ENCODE measurements at regions not wholly inside any gene's neighbourhood (a gene's known extent, or its start where the extent isn't known, plus 50 kb on each side); places are given as distances from the start of the nearest gene placed in this dataset.

DNA sequence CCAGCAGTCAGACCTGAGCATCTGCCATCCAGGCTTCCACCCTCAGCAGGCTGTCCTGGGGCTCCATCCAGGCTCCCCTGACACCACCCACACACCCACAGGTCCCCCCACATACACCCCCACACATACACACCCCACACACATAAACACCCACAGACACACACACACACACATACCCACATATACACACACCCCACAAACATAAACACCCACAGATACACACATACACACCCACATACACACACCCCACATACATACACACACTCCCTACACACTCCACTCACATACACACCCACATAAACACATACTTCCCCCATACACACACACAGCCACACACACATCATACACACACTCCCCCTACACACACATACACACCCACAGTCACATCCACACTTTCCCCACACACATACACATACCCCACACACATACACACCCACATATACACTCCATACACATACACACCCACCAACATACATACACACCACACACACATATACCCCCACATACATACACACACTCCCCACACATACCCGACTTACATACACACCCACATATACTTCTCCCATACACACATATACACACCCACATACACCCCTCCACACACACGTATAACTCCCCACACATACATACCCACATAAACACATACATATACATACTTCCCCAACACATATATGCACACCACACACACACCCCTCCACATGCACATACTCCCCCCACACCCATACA, 183.3 kb upstream of the ETAA1 start:
- no peak overlapping the region for H3K27ac ChIP-seq (ENCODE audit: low read depth, low read length)
- no peak overlapping the region for H4K8ac ChIP-seq (ENCODE audit: low read depth, low read length)
- H2BK12ac ChIP-seq (ENCODE audit: low read length) = no peak overlapping the region
- H3K9me3 ChIP-seq (ENCODE audit: insufficient read depth, low read depth, low read length) = no peaks in the 10 kb centered on the region
- no peak overlapping the region for H2AK5ac ChIP-seq (ENCODE audit: low read length)
- DNase-seq = no peak
- no peak overlapping the region for H3K18ac ChIP-seq (ENCODE audit: low read length)
- no peak overlapping the region for H3K4me2 ChIP-seq (ENCODE audit: low read length)
- H3K79me1 ChIP-seq (ENCODE audit: low read length) = no peaks in the 10 kb centered on the region
- H3K23ac ChIP-seq (ENCODE audit: low read length) = no peak overlapping the region
- 100% methylated on average over 2 of the region's 2 CpGs for WGBS (ENCODE audit: extremely low coverage, insufficient coverage, insufficient read length)
- no peak overlapping the region for H2AFZ ChIP-seq (ENCODE audit: insufficient read depth, low read length, poor library complexity)
- no peak overlapping the region for H3K14ac ChIP-seq (ENCODE audit: low read length)
- no peaks in the 10 kb centered on the region for H3K27me3 ChIP-seq (ENCODE audit: insufficient read depth, low read length)
- no peak overlapping the region for H2BK5ac ChIP-seq (ENCODE audit: low read depth, low read length, poor library complexity)
- no peak overlapping the region for H3K4me3 ChIP-seq (ENCODE audit: low read depth, low read length)
- no peak overlapping the region for H4K91ac ChIP-seq (ENCODE audit: low read depth, low read length)
- H3K9ac ChIP-seq (ENCODE audit: low read length) = no peak overlapping the region
- no peaks in the 10 kb centered on the region for H3K79me2 ChIP-seq (ENCODE audit: control insufficient read depth, insufficient read depth, low read length, poor library complexity)
- no peaks in the 10 kb centered on the region for H3K4me1 ChIP-seq (ENCODE audit: control insufficient read depth in 1 of 2, insufficient read depth in 2 of 2, low read length in 2 of 2)
- H4K12ac ChIP-seq (ENCODE audit: low read depth, low read length) = no peak overlapping the region
- H3K36me3 ChIP-seq (ENCODE audit: control insufficient read depth in 1 of 2, insufficient read depth in 2 of 2, low read length in 2 of 2) = no peaks in the 10 kb centered on the region
- H2BK120ac ChIP-seq (ENCODE audit: insufficient read depth, low read length, poor library complexity) = no peak overlapping the region
- H3K4ac ChIP-seq (ENCODE audit: low read depth, low read length) = no peak overlapping the region

GRCh38 chr2:67214585-67215185, 182.4 kb upstream of the ETAA1 start:
- Histone ChIP-seq H3K27me3 (ENCODE audit: insufficient read depth, low read length) (no peaks in the 10 kb centered on the region), H2BK5ac (ENCODE audit: low read depth, low read length, poor library complexity) (no peak overlapping the region)
- 100% methylated on average over 4 of the region's 5 CpGs for WGBS (ENCODE audit: extremely low coverage, insufficient coverage, insufficient read length)

DNA sequence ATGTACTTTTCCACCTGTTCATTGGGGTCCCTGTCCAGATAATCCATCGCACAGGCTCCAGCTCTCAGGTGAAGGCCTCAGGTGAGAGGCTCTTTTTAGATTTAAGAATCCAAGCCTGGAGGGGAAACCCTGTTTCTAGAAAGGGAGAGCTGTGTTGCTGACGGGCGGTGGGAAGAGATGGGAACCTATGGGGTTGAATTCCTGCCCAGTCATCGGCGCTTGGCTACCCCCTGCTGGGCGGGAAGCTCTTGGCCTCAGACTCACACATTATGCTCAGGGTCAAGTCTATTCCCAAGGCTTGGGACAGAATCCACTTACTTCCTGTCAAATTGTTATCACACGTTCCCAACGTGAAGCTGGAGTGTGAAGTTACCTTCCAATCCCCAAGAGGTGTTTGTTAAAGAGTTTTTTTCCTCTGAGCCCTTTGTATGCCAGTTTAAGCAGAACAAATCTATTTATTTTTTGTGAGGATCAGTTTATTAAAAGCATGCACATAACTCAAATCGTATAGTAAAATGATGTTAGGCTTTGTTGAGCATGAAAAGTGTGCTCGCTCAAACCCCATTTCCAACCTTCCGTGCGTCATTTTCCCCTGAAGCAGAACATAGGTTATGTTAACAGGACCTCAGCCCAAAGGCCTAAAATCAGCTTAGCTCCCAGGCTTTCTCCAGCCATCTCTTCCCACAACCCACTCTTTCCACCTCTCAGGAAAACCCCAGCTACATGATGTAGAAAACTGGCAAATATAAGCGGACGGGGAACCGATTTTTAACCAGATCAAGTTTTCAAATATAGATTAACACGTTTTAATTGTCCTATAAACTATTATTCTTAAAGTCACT, 181.7 kb upstream of the ETAA1 start:
- peak; percentile 54 to 66 for DNase-seq
- no peaks in the 10 kb centered on the region for H3K27me3 ChIP-seq (ENCODE audit: insufficient read depth, low read length)
- H4K8ac ChIP-seq (ENCODE audit: low read depth, low read length) = no peak overlapping the region
- no peak overlapping the region for H2AFZ ChIP-seq (ENCODE audit: insufficient read depth, low read length, poor library complexity)
- no CpG with 5 or more reads among the region's 16 CpGs for WGBS (ENCODE audit: extremely low coverage, insufficient coverage, insufficient read length)
- no peak overlapping the region for H4K91ac ChIP-seq (ENCODE audit: low read depth, low read length)
- no peak overlapping the region for H2BK120ac ChIP-seq (ENCODE audit: insufficient read depth, low read length, poor library complexity)
- H3K18ac ChIP-seq (ENCODE audit: low read length) = no peak overlapping the region
- H4K12ac ChIP-seq (ENCODE audit: low read depth, low read length) = no peak overlapping the region
- H3K9ac ChIP-seq (ENCODE audit: low read length) = no peak overlapping the region
- no peaks in the 10 kb centered on the region for H3K79me2 ChIP-seq (ENCODE audit: control insufficient read depth, insufficient read depth, low read length, poor library complexity)
- H2AK5ac ChIP-seq (ENCODE audit: low read length) = no peak overlapping the region
- no peak overlapping the region for H3K4me2 ChIP-seq (ENCODE audit: low read length)
- H3K27ac ChIP-seq (ENCODE audit: low read depth, low read length) = no peak overlapping the region
- no peaks in the 10 kb centered on the region for H3K79me1 ChIP-seq (ENCODE audit: low read length)
- H2BK12ac ChIP-seq (ENCODE audit: low read length) = no peak overlapping the region
- H3K9me3 ChIP-seq (ENCODE audit: insufficient read depth, low read depth, low read length) = no peaks in the 10 kb centered on the region
- H3K4me1 ChIP-seq (ENCODE audit: control insufficient read depth in 1 of 2, insufficient read depth in 2 of 2, low read length in 2 of 2) = no peaks in the 10 kb centered on the region
- no peak overlapping the region for H3K4me3 ChIP-seq (ENCODE audit: low read depth, low read length)
- no peak overlapping the region for H3K14ac ChIP-seq (ENCODE audit: low read length)
- H3K4ac ChIP-seq (ENCODE audit: low read depth, low read length) = no peak overlapping the region
- no peak overlapping the region for H3K23ac ChIP-seq (ENCODE audit: low read length)
- H2BK5ac ChIP-seq (ENCODE audit: low read depth, low read length, poor library complexity) = no peak overlapping the region
- H3K36me3 ChIP-seq (ENCODE audit: control insufficient read depth in 1 of 2, insufficient read depth in 2 of 2, low read length in 2 of 2) = no peaks in the 10 kb centered on the region

More at GRCh38 chr2:67214585-67215185, 182.4 kb upstream of the ETAA1 start:
- no peak overlapping the region for H2AFZ ChIP-seq (ENCODE audit: insufficient read depth, low read length, poor library complexity)
- no peak overlapping the region for H3K4ac ChIP-seq (ENCODE audit: low read depth, low read length)
- H4K8ac ChIP-seq (ENCODE audit: low read depth, low read length) = no peak overlapping the region
- H2BK120ac ChIP-seq (ENCODE audit: insufficient read depth, low read length, poor library complexity) = no peak overlapping the region
- H3K36me3 ChIP-seq (ENCODE audit: control insufficient read depth in 1 of 2, insufficient read depth in 2 of 2, low read length in 2 of 2) = no peaks in the 10 kb centered on the region
- H2BK12ac ChIP-seq (ENCODE audit: low read length) = no peak overlapping the region
- no peaks in the 10 kb centered on the region for H3K79me2 ChIP-seq (ENCODE audit: control insufficient read depth, insufficient read depth, low read length, poor library complexity)
- H3K4me2 ChIP-seq (ENCODE audit: low read length) = no peak overlapping the region
- H3K79me1 ChIP-seq (ENCODE audit: low read length) = no peaks in the 10 kb centered on the region
- H2AK5ac ChIP-seq (ENCODE audit: low read length) = no peak overlapping the region
- no peak overlapping the region for H4K91ac ChIP-seq (ENCODE audit: low read depth, low read length)
- H4K12ac ChIP-seq (ENCODE audit: low read depth, low read length) = no peak overlapping the region
- H3K9me3 ChIP-seq (ENCODE audit: insufficient read depth, low read depth, low read length) = no peaks in the 10 kb centered on the region
- no peak overlapping the region for H3K27ac ChIP-seq (ENCODE audit: low read depth, low read length)
- no peak for DNase-seq
- H3K14ac ChIP-seq (ENCODE audit: low read length) = no peak overlapping the region
- peak overlapping the region; percentile 44 for H3K4me3 ChIP-seq (ENCODE audit: low read depth, low read length)
- H3K23ac ChIP-seq (ENCODE audit: low read length) = no peak overlapping the region
- no peaks in the 10 kb centered on the region for H3K4me1 ChIP-seq (ENCODE audit: control insufficient read depth in 1 of 2, insufficient read depth in 2 of 2, low read length in 2 of 2)
- no peak overlapping the region for H3K9ac ChIP-seq (ENCODE audit: low read length)
- no peak overlapping the region for H3K18ac ChIP-seq (ENCODE audit: low read length)

GRCh38 chr2:67216103-67216502, 181.0 kb upstream of the ETAA1 start:
- H2BK5ac ChIP-seq (ENCODE audit: low read depth, low read length, poor library complexity) = no peak overlapping the region
- H3K4me1 ChIP-seq (ENCODE audit: control insufficient read depth in 1 of 2, insufficient read depth in 2 of 2, low read length in 2 of 2) = no peaks in the 10 kb centered on the region
- H3K4ac ChIP-seq (ENCODE audit: low read depth, low read length) = no peak overlapping the region
- H3K9me3 ChIP-seq (ENCODE audit: insufficient read depth, low read depth, low read length) = no peaks in the 10 kb centered on the region
- no peak overlapping the region for H3K14ac ChIP-seq (ENCODE audit: low read length)
- H3K79me2 ChIP-seq (ENCODE audit: control insufficient read depth, insufficient read depth, low read length, poor library complexity) = no peaks in the 10 kb centered on the region
- H3K4me2 ChIP-seq (ENCODE audit: low read length) = no peak overlapping the region
- no peak overlapping the region for H2AFZ ChIP-seq (ENCODE audit: insufficient read depth, low read length, poor library complexity)
- no peaks in the 10 kb centered on the region for H3K79me1 ChIP-seq (ENCODE audit: low read length)
- no peak overlapping the region for H3K23ac ChIP-seq (ENCODE audit: low read length)
- no CpG with 5 or more reads among the region's 4 CpGs for WGBS (ENCODE audit: extremely low coverage, insufficient coverage, insufficient read length)
- H3K36me3 ChIP-seq (ENCODE audit: control insufficient read depth in 1 of 2, insufficient read depth in 2 of 2, low read length in 2 of 2) = no peaks in the 10 kb centered on the region
- no peak overlapping the region for H2BK12ac ChIP-seq (ENCODE audit: low read length)
- H4K12ac ChIP-seq (ENCODE audit: low read depth, low read length) = no peak overlapping the region
- no peaks in the 10 kb centered on the region for H3K27me3 ChIP-seq (ENCODE audit: insufficient read depth, low read length)
- no peak overlapping the region for H2AK5ac ChIP-seq (ENCODE audit: low read length)
- H4K8ac ChIP-seq (ENCODE audit: low read depth, low read length) = no peak overlapping the region
- no peak overlapping the region for H3K4me3 ChIP-seq (ENCODE audit: low read depth, low read length)
- no peak overlapping the region for H3K27ac ChIP-seq (ENCODE audit: low read depth, low read length)
- no peak overlapping the region for H4K91ac ChIP-seq (ENCODE audit: low read depth, low read length)
- no peak overlapping the region for H2BK120ac ChIP-seq (ENCODE audit: insufficient read depth, low read length, poor library complexity)
- H3K18ac ChIP-seq (ENCODE audit: low read length) = no peak overlapping the region
- no peak for DNase-seq
- no peak overlapping the region for H3K9ac ChIP-seq (ENCODE audit: low read length)
